NCI-H526 (cell line): ENCODE measurements at regions not wholly inside any gene's neighbourhood (a gene's known extent, or its start where the extent isn't known, plus 50 kb on each side); places are given as distances from the start of the nearest gene placed in this dataset.
"Not testable (repeated sequence)": the region's sequence is repeated elsewhere in the genome, so short reads cannot be mapped to it uniquely, and the experiment has no call there.

ENCODE experiments used
- DNase-seq, 2 experiments: peaks; one replicate each; lab custom pipeline; 2025; lab: John Stamatoyannopoulos, UW

GRCh38 chr4:93888308-93888707 is 59.8 kb downstream of the ATOH1 start:
- no peak for DNase-seq

GRCh38 chr4:93888768-93889167 is 60.2 kb downstream of the ATOH1 start:
- no peak for DNase-seq

GRCh38 chr4:93891244-93891643 is 62.7 kb downstream of the ATOH1 start:
- DNase-seq, result no peak

DNA sequence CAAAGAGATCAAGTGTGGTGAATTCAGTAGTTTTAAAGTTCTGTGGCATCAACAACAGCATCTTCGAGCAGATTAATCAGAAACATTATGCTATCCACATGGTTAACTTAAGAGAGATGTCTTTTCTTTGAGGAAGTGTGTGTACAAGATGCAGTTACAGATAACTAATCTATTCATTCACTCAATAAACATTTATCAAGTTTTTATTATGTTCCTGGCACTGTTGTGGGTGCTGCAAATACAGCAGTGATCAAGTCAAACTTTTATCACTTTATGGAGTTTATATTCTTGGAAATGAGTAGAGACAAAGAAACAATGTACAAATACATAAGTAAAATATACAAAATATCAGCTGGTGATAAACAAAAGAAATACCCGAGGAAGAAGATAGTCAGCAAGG is 66.4 kb downstream of the ATOH1 start:
- DNase-seq, result no peak

DNA sequence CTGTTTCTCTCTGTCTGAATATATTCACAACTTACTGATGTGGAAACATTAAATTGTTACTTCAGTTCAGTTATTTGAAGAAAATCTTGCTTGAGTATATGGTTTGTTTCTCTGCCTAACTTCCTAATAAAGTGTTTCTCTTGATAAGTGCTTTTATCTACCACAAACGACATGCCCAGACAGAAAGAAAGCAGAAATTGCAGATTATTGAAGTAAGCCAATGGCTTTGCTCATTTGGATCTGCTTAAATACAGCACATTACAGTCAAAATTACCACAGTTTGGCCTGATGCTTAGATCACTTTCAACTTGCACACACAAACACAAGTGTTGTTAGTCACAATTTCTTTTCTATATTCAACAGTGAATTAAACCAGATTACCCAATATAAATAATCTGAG is 68.0 kb downstream of the ATOH1 start:
- no peak for DNase-seq

DNA sequence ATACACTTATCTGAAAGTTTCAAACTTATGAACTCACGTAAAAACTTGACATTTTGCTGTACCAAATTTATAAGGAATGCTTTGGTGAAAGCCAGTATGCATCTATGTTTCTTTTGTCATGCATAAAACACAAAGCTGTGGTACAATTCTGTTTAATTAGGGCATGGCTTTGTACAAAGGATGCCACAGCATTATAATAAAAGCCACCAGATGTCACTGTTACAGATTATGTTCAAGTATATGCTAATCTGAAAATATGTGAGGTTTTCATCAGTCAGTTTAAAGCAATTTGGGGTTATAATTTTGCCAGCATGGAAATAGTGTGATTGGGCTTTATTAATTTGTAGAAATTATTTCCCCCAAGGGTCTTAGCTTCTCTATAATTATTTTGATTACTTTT is 69.0 kb downstream of the ATOH1 start:
- peak; percentile 16 to 38 for DNase-seq

DNA sequence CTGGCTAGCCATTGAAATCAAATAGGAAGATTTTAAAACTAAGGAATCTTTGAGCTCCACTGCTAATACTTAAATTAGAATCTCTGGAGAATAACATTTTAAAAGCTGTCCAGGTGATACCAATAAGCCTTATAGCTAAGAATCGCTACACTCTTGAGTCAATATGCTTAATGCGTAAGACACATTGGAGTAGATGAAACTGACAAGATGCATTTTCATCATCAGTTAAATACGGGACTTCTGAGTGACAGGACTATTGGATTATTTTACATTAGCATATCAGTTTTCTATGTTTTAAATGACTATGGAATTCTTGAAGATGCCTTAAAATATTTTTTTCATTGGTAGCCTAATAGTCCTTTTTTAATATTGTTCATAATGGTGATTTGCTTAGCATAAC is 80.2 kb downstream of the ATOH1 start:
- DNase-seq, result no peak

DNA sequence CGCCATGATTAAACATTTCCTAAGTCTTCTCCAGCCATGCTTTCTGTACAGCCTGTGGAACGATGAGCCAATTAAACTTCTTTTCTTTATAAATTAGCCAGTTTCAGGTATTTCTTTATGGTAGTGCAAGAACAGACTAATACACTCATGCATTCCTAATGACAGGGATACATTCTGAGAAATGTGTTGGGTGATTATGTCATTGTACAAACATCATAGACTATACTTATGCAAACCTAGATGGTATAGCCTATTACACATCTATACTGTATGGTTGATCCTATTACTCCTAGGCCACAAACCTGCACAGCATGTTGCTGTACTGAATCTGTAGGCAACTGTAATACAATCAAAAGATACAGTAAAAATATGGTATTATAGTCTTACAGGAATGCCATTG is 83.1 kb downstream of the ATOH1 start:
- DNase-seq, result no peak

GRCh38 chr4:93912146-93912545 is 83.6 kb downstream of the ATOH1 start:
- no peak for DNase-seq

- DNase-seq, result no peak
Measured at GRCh38 chr4:93918856-93919255, 90.3 kb downstream of the ATOH1 start.

GRCh38 chr4:93923570-93923969 is 95.0 kb downstream of the ATOH1 start:
- not testable (repeated sequence) for DNase-seq

DNA sequence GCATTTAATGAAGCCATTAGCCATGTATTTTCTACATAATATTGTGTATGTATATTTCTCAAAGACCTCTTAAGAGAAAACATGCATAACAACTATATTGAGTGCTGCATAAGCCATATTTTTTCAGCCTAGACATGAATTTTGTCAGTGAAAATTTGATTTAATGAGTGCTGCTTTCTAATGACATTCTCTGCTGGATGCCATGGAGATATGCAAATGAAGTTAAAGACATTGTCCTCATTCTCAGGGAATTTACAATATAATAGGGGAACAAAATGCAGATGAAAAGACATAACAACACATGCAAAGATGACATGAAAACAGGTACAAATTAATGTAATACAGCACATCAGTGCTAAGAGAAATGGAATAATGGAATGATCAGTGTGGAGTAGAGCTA is 118.7 kb downstream of the ATOH1 start:
- peak; percentile 9 to 63 for DNase-seq

- not testable (repeated sequence) for DNase-seq
Measured at GRCh38 chr4:93950239-93950638, 121.7 kb downstream of the ATOH1 start.

- DNase-seq, result no peak
Measured at GRCh38 chr4:93957186-93957585, 128.6 kb downstream of the ATOH1 start.

GRCh38 chr4:93960450-93960849 is 131.9 kb downstream of the ATOH1 start:
- no peak for DNase-seq

GRCh38 chr4:93960916-93961315 is 132.4 kb downstream of the ATOH1 start:
- no peak for DNase-seq

GRCh38 chr4:93981594-93981993 is 153.0 kb downstream of the ATOH1 start:
- no peak for DNase-seq

- no peak for DNase-seq
Measured at GRCh38 chr4:93982255-93982654, 153.7 kb downstream of the ATOH1 start.

GRCh38 chr4:93983140-93983539 is 154.6 kb downstream of the ATOH1 start:
- DNase-seq, result peak; percentile 86 to 88

DNA sequence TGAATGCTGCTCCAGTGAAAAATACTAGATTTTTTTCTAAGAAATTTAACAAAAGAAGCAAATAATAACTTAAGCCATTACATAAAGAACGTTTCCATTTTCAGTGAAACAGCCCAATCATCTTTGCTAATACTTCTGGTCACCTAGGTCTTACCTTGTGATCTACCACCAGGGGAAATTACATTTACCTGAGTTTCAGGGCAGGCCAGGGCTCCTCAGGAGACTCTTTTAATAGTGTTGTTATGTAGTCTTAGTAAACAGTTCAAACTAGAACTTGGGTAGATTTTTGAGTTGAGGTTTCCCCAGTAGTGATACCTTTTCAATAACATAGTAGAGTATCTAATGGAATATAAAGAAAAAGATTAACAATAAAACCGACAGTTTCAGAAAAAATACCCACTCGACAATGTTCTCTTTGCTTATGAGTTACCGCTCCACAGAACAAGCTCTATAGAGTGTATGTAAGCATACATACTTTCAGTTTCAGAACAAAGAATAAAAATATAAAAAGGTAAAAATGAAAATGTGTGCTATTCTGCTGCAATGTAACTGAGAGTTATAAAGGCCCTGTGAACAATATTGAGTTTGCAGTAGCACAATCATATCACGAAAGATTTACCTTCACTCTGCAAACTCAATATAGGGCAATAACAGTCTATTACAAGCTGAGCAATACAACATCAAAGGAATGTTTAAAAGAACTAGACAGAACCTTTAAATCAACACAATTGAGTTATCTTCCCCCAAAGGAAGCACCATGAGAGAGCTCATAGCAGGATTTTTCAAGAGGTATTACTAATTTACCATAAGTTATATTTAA is 165.8 kb downstream of the ATOH1 start:
- no peak for DNase-seq

DNA sequence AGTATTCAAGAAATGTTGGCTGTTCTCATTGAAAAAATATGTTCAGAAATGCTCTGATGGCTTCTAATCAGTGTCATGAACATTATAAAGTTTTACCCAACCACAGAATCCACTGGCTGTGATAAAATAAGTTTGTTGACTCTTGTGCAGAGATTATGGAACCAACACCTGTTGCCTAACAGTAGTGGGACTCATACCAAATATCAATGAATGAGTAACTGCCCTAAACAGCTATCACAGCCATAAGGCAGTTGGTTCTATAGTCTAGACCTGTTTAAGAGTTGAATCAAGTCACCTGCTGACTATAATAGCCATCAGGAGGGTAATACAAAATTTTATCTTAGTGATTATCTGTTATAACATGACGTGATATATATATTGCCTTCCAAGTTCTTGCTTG is 168.3 kb downstream of the ATOH1 start:
- no peak for DNase-seq

- DNase-seq, result no peak
Measured at GRCh38 chr4:94000559-94000958, 172.0 kb downstream of the ATOH1 start.

- DNase-seq, result no peak
Measured at GRCh38 chr4:94006932-94007331, 178.4 kb downstream of the ATOH1 start.

- no peak for DNase-seq
Measured at GRCh38 chr4:94011190-94011589, 182.6 kb downstream of the ATOH1 start.
